OCI-LY7 (cell line): ENCODE measurements at regions not wholly inside any gene's neighbourhood (a gene's known extent, or its start where the extent isn't known, plus 50 kb on each side); places are given as distances from the start of the nearest gene placed in this dataset.

ENCODE experiments used
- BruUV-seq: library from RNA; stranded (reverse); fragments of 400-500 nt; replicated peaks from 2 replicates; lab custom pipeline; 2021; lab: Mats Ljungman, UMichigan
- CTCF ChIA-PET: fragments of 300-600 bp; sonication (Branson Sonifier 250); formaldehyde crosslinking; loops from one replicate; lab custom pipeline; 2022; ENCODE audit warnings: antibody characterized with exemption; ENCODE audit not compliant: unreplicated experiment; lab: Charles Lee
- POLR2A ChIA-PET: fragments of 300-600 bp; sonication (Branson Sonifier 250); formaldehyde crosslinking; loops from one replicate; lab custom pipeline; 2022; ENCODE audit warnings: antibody characterized with exemption; lab: Charles Lee
- DNase-seq: peaks from one replicate; pipeline ENCODE4 v3.0.0-alpha.2; 2015; ENCODE audit warnings: low spot score
- H2AFZ ChIP-seq: fragments of 200-600 bp; sonication (generic), shearing (Covaris generic); 2 replicates; pipeline ENCODE4 v1.6.1; 2014; ENCODE audit warnings: mild to moderate bottlenecking, antibody characterized with exemption, low read length, moderate library complexity
- H3K27ac ChIP-seq: fragments of 200-600 bp; sonication (generic); 2 replicates; pipeline ENCODE4 v1.5.1; 2014; ENCODE audit warnings: mixed run types, low read depth, mild to moderate bottlenecking, moderate library complexity, low read length, inconsistent platforms; ENCODE audit not compliant: poor library complexity, severe bottlenecking
- H3K36me3 ChIP-seq: fragments of 200-600 bp; sonication (generic); 2 replicates; pipeline ENCODE4 v1.6.1; 2014; ENCODE audit warnings: mild to moderate bottlenecking, antibody characterized with exemption, low read length, moderate library complexity, mixed read lengths; ENCODE audit not compliant: insufficient read depth
- H3K4me1 ChIP-seq: fragments of 200-600 bp; sonication (generic); 2 replicates; pipeline ENCODE4 v1.5.1; 2014; ENCODE audit warnings: mild to moderate bottlenecking, low read length; ENCODE audit not compliant: insufficient read depth, poor library complexity, severe bottlenecking
- H3K4me2 ChIP-seq: fragments of 200-600 bp; sonication (generic); 2 replicates; pipeline ENCODE4 v1.6.1; 2014; ENCODE audit warnings: mild to moderate bottlenecking, low read length
- H3K4me3 ChIP-seq: fragments of 200-600 bp; sonication (generic); 2 replicates; pipeline ENCODE4 v1.5.1; 2014; ENCODE audit warnings: mild to moderate bottlenecking, low read depth, low read length; ENCODE audit not compliant: poor library complexity, severe bottlenecking
- H3K79me2 ChIP-seq: fragments of 200-600 bp; sonication (generic); 2 replicates; pipeline ENCODE4 v1.6.1; 2016; ENCODE audit warnings: low read depth, mild to moderate bottlenecking, low read length, moderate library complexity, mixed read lengths; ENCODE audit not compliant: insufficient read depth
- H3K9me2 ChIP-seq: fragments of 200-600 bp; sonication (generic); 2 replicates; pipeline ENCODE4 v1.6.1; 2016; ENCODE audit warnings: mild to moderate bottlenecking, low read length, mixed read lengths; ENCODE audit not compliant: insufficient read depth
- H3K9me3 ChIP-seq: fragments of 200-600 bp; sonication (generic); 2 replicates; pipeline ENCODE4 v1.6.1; 2014; ENCODE audit warnings: mild to moderate bottlenecking, mixed run types, low read length, mixed read lengths
- H4K20me1 ChIP-seq: fragments of 200-600 bp; sonication (generic); 2 replicates; pipeline ENCODE4 v1.6.1; 2014; ENCODE audit warnings: mild to moderate bottlenecking, antibody characterized with exemption, low read length, moderate library complexity, mixed read lengths; ENCODE audit not compliant: insufficient read depth
- CTCF ChIP-seq: fragments of 200-600 bp; sonication (generic); conservative IDR thresholded peaks from 2 replicates; pipeline ENCODE4 v1.5.1; 2014; ENCODE audit warnings: mild to moderate bottlenecking, antibody characterized with exemption, low read length, moderate library complexity, mixed read lengths
- EZH2phosphoT487 ChIP-seq: fragments of 200-600 bp; sonication (generic); IDR thresholded peaks from 2 replicates; pipeline ENCODE4 v1.6.1; 2018; ENCODE audit warnings: low read depth, borderline replicate concordance, mild to moderate bottlenecking, mixed run types, antibody characterized with exemption, low read length, moderate library complexity, mixed read lengths
- intact Hi-C: fragments of 100-400 bp; cut with micrococcal nuclease; formaldehyde crosslinking; loops from one replicate; pipeline ENCODE4 v1.10.0; 2022; ENCODE audit not compliant: unreplicated experiment

GRCh38 chr2:158031371-158031770 lies 70.3 kb upstream of the UPP2 start:
- no peak overlapping the region for H2AFZ ChIP-seq
- CTCF ChIA-PET = no interaction called here
- BruUV-seq = no TSS peak
- POLR2A ChIA-PET = interaction anchor here (0.6 to 0.8 kb wide), 2 partner anchors 116 to 540 kb away, joined by 3 read pairs; no protein-coding TSS in a partner anchor
- H3K9me2 ChIP-seq = no peaks in the 10 kb centered on the region
- no peaks in the 10 kb centered on the region for H4K20me1 ChIP-seq
- H3K79me2 ChIP-seq = no peaks in the 10 kb centered on the region
- intact Hi-C loops = no loop called here
- H3K4me2 ChIP-seq = no peak overlapping the region
- no peaks in the 10 kb centered on the region for H3K4me1 ChIP-seq
- no peak for DNase-seq
- no peak overlapping the region for H3K27ac ChIP-seq
- TF ChIP-seq CTCF (no peak), EZH2phosphoT487 (no peak)
- H3K36me3 ChIP-seq = no peaks in the 10 kb centered on the region
- no peak overlapping the region for H3K4me3 ChIP-seq
- H3K9me3 ChIP-seq = no peaks in the 10 kb centered on the region

- no peak for DNase-seq
- Histone ChIP-seq H2AFZ (no peak overlapping the region), H3K4me1 (no peaks in the 10 kb centered on the region), H4K20me1 (no peaks in the 10 kb centered on the region), H3K36me3 (no peaks in the 10 kb centered on the region), H3K79me2 (no peaks in the 10 kb centered on the region), H3K9me3 (no peaks in the 10 kb centered on the region), H3K27ac (no peak overlapping the region), H3K4me2 (no peak overlapping the region), H3K9me2 (no peaks in the 10 kb centered on the region), H3K4me3 (no peak overlapping the region)
- TF ChIP-seq CTCF = no peak
- TF ChIP-seq EZH2phosphoT487 = no peak
- intact Hi-C loops = loop anchor here (2.0 kb wide), 1 partner anchor 729 kb away; no protein-coding TSS in a partner anchor
- ChIA-PET POLR2A (interaction anchor here (0.8 kb wide), 1 partner anchor 21 kb away, joined by 3 read pairs; no protein-coding TSS in a partner anchor), CTCF (no interaction called here)
- no TSS peak for BruUV-seq
Observed at GRCh38 chr2:158025255-158025996, 76.2 kb upstream of the UPP2 start.

GRCh38 chr2:158024288-158024898 lies 77.3 kb upstream of the UPP2 start:
- H3K4me3 ChIP-seq = no peak overlapping the region
- no TSS peak for BruUV-seq
- H3K27ac ChIP-seq = no peak overlapping the region
- no peaks in the 10 kb centered on the region for H4K20me1 ChIP-seq
- H3K9me2 ChIP-seq = no peaks in the 10 kb centered on the region
- ChIA-PET CTCF (no interaction called here), POLR2A (interaction anchor here (0.6 to 0.8 kb wide), 4 partner anchors 22 to 540 kb away, joined by 3 to 5 read pairs (median 3); no protein-coding TSS in a partner anchor)
- H3K9me3 ChIP-seq = no peaks in the 10 kb centered on the region
- no peak overlapping the region for H3K4me2 ChIP-seq
- H3K36me3 ChIP-seq = no peaks in the 10 kb centered on the region
- TF ChIP-seq EZH2phosphoT487 = no peak
- peak; percentile 93 for TF ChIP-seq CTCF
- intact Hi-C loops = loop anchor here (2.0 kb wide), 1 partner anchor 730 kb away; no protein-coding TSS in a partner anchor
- peak; percentile 45 for DNase-seq
- H2AFZ ChIP-seq = no peak overlapping the region
- H3K79me2 ChIP-seq = no peaks in the 10 kb centered on the region
- no peaks in the 10 kb centered on the region for H3K4me1 ChIP-seq
